Osteoblast (primary cell): ENCODE measurements at regions not wholly inside any gene's neighbourhood (a gene's known extent, or its start where the extent isn't known, plus 50 kb on each side); places are given as distances from the start of the nearest gene placed in this dataset.

Source experiments
- DNase-seq: peaks from one replicate; pipeline ENCODE4 v3.0.0; 2011; ENCODE audit warnings: low spot score, mixed read lengths; ENCODE audit not compliant: insufficient read length; ENCODE audit errors: missing footprints
- H2AFZ ChIP-seq: 2 replicates; pipeline ENCODE4 v1.6.0; 2011; ENCODE audit warnings: mild to moderate bottlenecking, low read length
- H3K27ac ChIP-seq: 2 replicates; pipeline ENCODE4 v1.5.1; 2011; ENCODE audit warnings: mild to moderate bottlenecking, low read depth, low read length, moderate library complexity
- H3K27me3 ChIP-seq: 2 replicates; pipeline ENCODE4 v1.6.0; 2012; ENCODE audit warnings: mild to moderate bottlenecking, control low read depth, inconsistent platforms, low read length, moderate library complexity; ENCODE audit not compliant: insufficient read depth
- H3K36me3 ChIP-seq: 2 replicates; pipeline ENCODE4 v1.5.1; 2011; ENCODE audit warnings: mild to moderate bottlenecking, low read length, control low read depth, moderate library complexity; ENCODE audit not compliant: insufficient read depth
- H3K4me1 ChIP-seq: 2 replicates; pipeline ENCODE4 v1.5.1; 2011; ENCODE audit warnings: mild to moderate bottlenecking, low read length, control low read depth, moderate library complexity; ENCODE audit not compliant: insufficient read depth
- H3K4me2 ChIP-seq: 2 replicates; pipeline ENCODE4 v1.6.0; 2011; ENCODE audit warnings: mild to moderate bottlenecking, low read length; ENCODE audit not compliant: insufficient read depth
- H3K4me3 ChIP-seq: fragments of 200-600 bp; sonication (generic); 3 replicates; pipeline ENCODE4 v1.5.1; 2012; ENCODE audit warnings: mild to moderate bottlenecking, low read length, inconsistent platforms; ENCODE audit not compliant: insufficient read depth
- H3K79me2 ChIP-seq: 2 replicates; pipeline ENCODE4 v1.6.0; 2012; ENCODE audit warnings: mild to moderate bottlenecking, low read length, control low read depth, inconsistent platforms; ENCODE audit not compliant: insufficient read depth
- H3K9me3 ChIP-seq: 2 replicates; pipeline ENCODE4 v1.5.1; 2011; ENCODE audit warnings: low read depth, low read length, control low read depth
- H4K20me1 ChIP-seq: 2 replicates; pipeline ENCODE4 v1.6.0; 2012; ENCODE audit warnings: mild to moderate bottlenecking, low read length, control low read depth; ENCODE audit not compliant: insufficient read depth
- CTCF ChIP-seq: IDR thresholded peaks from 2 replicates; pipeline ENCODE4 v1.5.1; 2011; ENCODE audit warnings: mild to moderate bottlenecking, low read depth, low read length, moderate library complexity; ENCODE audit errors: extremely low read depth

DNA sequence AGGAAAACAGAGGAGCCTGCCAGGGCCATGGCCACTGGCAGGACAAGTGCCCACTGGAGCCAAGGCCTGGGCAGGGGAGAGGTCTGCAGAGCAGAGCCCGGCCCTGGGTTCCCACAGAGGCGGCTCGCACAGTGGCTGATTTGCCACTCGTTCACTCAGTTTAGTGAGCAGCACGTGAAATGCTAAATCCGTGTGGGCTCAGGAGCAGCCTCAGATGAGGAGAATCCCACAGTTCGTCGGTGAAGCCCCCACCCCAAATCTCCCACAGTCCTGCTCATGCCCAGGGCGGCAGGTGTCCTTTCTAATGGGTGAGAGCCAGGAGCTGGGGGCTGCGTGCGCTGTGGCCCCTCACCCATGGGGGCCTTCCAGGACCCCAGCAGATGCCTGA, 107.7 kb upstream of the FAM20C start:
- Histone ChIP-seq H3K4me2 (no peak overlapping the region), H3K4me3 (no peak overlapping the region), H4K20me1 (no peaks in the 10 kb centered on the region), H3K9me3 (no peaks in the 10 kb centered on the region), H3K79me2 (no peaks in the 10 kb centered on the region), H2AFZ (no peak overlapping the region), H3K27me3 (peaks cover 8% of the 10 kb centered on the region), H3K27ac (no peak overlapping the region), H3K4me1 (peaks cover 32% of the 10 kb centered on the region), H3K36me3 (no peaks in the 10 kb centered on the region)
- DNase-seq: peak; percentile 49
- TF ChIP-seq CTCF: no peak

DNA sequence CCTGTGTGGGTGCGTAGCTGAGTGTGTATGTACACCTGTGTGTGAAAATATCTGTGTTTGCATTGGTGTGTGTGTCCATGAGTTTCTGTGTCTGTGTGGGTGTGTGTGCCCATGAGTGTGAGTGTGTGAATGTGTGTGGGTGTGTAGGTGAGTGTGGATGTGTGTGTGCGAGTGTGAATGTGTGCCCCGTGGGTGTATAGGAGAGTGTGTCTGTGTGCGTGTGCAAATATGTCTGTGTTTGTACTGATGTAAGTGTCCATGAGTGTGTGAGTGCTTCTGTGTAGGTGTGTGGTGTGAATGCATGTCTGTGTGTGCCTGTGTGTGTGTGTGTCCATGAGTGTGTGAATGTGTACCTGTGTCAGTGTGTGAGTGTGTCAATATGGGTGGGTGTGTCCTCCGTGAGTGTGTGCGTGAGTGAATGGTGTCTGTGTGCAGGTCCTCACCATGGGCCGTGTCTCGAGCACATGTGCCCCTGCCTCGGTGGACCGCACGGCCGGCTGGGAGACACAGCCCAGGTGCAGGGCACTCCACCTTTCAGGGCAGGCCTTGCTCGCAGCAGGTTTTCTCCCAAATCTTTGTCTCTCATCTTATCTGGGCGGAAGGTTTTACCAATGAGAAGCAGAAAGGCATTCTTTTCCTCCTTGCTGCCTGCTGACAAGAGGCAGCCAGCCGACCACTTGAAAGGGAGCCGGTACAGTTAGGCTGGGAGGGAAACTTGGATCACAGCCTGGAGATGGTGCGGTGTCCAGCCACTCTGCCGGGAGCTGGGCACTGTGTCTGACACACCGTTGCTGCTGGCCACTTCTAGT, 107.1 kb upstream of the FAM20C start:
- Histone ChIP-seq H3K27me3 (peaks cover 8% of the 10 kb centered on the region), H3K36me3 (no peaks in the 10 kb centered on the region), H3K4me1 (peaks cover 38% of the 10 kb centered on the region), H3K79me2 (no peaks in the 10 kb centered on the region), H2AFZ (no peak overlapping the region), H3K9me3 (no peaks in the 10 kb centered on the region), H3K4me3 (no peak overlapping the region), H3K27ac (no peak overlapping the region), H4K20me1 (no peaks in the 10 kb centered on the region), H3K4me2 (peak overlapping the region; percentile 9)
- DNase-seq: peak; percentile 97
- TF ChIP-seq CTCF: no peak

- H3K36me3 ChIP-seq: no peaks in the 10 kb centered on the region
- H3K27ac ChIP-seq: no peak overlapping the region
- peaks cover 45% of the 10 kb centered on the region for H3K4me1 ChIP-seq
- H3K4me3 ChIP-seq: no peak overlapping the region
- H4K20me1 ChIP-seq: no peaks in the 10 kb centered on the region
- peak overlapping the region; percentile 9 for H3K4me2 ChIP-seq
- peak; percentile 62 for DNase-seq
- no peaks in the 10 kb centered on the region for H3K9me3 ChIP-seq
- no peaks in the 10 kb centered on the region for H3K79me2 ChIP-seq
- no peak for TF ChIP-seq CTCF
- no peak overlapping the region for H2AFZ ChIP-seq
- H3K27me3 ChIP-seq: peaks cover 3% of the 10 kb centered on the region
Observed at GRCh38 chr7:85883-86515, 106.4 kb upstream of the FAM20C start.

GRCh38 chr7:86629-87028, 105.7 kb upstream of the FAM20C start:
- Histone ChIP-seq H2AFZ (no peak overlapping the region), H3K27ac (no peak overlapping the region), H3K4me2 (no peak overlapping the region), H3K9me3 (no peaks in the 10 kb centered on the region), H4K20me1 (no peaks in the 10 kb centered on the region), H3K79me2 (no peaks in the 10 kb centered on the region), H3K4me3 (no peak overlapping the region), H3K27me3 (no peaks in the 10 kb centered on the region), H3K4me1 (peaks cover 49% of the 10 kb centered on the region), H3K36me3 (no peaks in the 10 kb centered on the region)
- TF ChIP-seq CTCF: no peak
- DNase-seq: peak; percentile 81
